Femur (tissue), 1 donor: ENCODE measurements at regions not wholly inside any gene's neighbourhood (a gene's known extent, or its start where the extent isn't known, plus 50 kb on each side); places are given as distances from the start of the nearest gene placed in this dataset.

ENCODE experiments used
- DNase-seq: peaks from one replicate; pipeline ENCODE4 v3.0.0-alpha.2; 2017

DNA sequence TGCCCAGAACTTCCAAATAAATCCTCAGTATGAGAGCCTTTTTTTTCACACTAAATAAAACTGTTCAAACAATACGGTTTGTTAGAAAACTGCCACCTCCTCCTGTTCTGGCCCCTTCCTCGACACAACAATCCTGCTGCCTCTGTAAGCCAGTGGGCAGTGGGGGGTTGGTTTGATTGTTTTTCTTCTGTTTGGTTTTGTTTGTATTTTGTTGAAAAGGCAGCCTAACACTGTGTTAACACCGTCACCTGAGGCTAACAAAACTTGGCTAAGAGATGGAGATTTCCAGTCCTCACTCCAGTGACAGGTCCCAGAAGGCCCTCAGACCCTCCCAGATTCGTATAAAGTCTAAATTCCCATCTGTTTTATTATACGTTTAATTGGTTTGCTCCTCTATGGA, 402.1 kb downstream of the ZNF521 start:
- DNase-seq, result no peak

DNA sequence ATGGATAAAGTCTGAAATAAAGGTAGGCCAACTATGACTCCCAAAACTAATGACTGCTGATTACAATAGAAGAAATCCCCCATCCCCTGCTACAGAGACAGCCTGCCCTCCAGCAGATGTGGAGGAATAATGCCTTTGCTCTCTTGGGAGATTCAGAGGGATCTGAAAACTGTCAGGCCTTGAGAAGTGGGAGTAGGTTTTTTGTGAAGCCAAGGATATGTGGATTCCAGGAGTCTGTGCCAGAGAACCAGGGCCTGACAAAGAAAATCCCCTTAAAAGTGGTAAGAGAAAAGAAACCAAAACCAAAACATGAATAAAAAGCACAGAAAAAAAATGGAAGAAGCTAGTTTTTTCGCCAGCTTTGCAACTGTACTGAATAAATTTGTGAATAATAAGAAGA, 397.6 kb downstream of the ZNF521 start:
- DNase-seq, result no peak

DNA sequence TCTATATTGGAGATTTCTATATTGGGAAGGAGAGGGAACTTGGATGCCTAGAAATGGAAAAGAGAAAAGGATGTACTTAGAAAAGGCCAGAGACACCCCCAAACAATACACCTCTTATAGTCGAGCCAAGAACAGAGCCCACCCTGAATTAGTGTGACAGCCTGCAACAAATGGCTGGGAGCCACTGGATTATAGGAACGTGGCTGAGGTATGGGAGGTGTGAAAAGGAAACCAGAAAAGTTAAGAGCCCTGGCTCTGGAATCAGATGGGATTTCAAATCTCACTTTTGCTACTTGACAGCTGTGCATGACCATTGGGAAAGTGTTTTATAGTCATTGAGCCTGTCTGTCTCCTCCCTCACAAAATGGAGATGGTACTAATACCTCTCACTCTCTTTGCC, 394.0 kb downstream of the ZNF521 start:
- DNase-seq, result no peak

DNA sequence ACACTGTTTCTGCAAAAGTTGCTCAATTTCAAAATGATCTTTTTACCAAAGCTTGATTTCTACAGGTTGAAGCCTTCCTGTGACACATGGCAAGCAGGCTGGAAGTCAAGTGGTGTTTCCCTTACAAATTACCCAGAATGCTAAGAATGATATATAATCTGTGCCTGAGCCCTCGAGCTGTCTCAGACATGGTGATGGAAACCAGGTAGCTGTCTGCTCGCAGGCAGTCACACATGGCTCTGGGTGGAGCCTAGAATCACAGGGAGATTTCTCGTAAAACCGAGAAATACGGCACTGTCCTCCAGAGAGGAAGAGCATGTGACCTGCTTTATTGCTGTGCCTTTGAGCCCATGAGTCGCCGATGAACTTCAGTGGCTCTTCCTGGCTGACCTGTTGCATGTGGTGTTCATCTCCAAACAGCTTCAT, 392.9 kb downstream of the ZNF521 start:
- DNase-seq, result no peak

DNA sequence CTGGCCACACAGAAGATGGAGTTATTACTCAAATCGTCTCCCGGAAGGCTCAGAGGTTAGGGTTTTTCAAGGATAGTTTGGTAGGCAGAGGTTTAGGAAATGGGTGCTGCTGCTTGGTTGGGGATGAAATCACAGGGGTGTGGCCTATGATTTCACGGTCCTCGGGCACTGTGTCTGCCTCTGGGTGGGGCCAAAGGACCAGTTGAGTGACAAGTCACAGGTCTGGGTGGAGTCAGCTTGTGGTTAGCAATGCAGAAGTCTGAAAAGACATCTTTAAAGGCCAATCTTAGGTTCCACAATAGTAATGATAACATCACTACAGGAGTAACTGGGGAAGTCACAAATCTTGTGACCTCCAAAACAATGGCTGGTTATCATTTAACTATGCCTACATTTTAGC, 387.8 kb downstream of the ZNF521 start:
- peak; percentile 30 for DNase-seq

DNA sequence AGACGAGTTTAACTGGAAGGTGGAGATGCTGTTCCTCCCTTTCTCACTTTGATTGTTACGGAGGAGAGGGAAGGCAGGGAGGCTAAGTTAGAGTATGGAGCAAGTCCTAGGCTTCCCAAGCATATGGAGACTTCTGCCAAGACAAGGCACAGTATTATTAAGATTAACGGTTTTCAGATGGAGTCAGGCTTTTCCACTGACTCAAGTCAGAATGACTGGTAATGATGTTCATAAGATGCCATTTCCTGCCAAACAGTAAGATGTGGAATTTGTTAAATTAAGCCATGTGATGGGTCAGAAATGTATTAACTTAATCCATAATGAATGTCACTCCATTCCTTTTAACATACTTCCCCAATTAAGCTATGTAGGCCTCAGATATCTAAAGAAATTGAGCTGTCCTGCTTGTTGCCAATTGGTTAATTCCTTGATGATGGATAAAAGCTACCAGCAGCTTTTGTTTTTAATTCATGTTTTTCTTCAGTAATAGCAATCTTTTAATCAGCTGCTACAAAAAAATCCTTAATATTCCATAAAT, 383.7 kb downstream of the ZNF521 start:
- DNase-seq, result no peak

DNA sequence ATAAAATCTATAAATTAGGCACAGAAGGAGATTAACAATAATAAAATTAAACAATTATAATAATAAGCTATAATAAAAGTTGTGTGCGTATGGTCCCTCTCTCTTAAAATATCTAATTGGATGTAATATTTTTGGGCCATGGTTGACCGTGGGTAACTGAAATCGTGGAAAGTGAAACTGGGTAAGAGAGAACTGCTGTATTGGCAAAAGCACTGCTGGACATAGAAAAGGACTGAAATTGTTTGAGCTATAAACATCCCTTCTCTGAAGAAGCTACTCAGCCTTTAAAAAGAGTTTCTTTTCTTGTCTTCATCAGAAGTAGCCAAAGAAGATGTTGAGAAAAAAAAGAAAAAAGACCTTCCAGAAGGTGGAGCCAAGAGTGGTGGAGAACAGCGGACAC, 379.4 kb downstream of the ZNF521 start:
- no peak for DNase-seq

DNA sequence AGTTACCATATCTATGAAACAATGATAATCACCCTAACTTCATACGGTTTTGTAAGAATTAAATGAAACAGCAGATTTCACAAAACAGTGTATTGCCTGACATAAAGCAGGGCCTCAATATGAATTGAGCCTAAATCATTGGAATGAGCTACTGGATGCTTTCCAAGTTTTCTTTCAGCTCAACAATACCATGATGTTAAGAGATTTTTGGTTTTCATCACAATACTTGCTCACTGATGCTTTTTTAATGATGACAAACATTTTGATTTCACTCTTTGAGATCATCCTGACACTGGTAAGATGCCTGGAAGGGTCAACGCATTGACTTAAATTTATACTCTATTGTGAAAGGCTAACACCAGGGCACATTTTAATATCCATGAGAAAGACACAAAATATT, 377.5 kb downstream of the ZNF521 start:
- no peak for DNase-seq

DNA sequence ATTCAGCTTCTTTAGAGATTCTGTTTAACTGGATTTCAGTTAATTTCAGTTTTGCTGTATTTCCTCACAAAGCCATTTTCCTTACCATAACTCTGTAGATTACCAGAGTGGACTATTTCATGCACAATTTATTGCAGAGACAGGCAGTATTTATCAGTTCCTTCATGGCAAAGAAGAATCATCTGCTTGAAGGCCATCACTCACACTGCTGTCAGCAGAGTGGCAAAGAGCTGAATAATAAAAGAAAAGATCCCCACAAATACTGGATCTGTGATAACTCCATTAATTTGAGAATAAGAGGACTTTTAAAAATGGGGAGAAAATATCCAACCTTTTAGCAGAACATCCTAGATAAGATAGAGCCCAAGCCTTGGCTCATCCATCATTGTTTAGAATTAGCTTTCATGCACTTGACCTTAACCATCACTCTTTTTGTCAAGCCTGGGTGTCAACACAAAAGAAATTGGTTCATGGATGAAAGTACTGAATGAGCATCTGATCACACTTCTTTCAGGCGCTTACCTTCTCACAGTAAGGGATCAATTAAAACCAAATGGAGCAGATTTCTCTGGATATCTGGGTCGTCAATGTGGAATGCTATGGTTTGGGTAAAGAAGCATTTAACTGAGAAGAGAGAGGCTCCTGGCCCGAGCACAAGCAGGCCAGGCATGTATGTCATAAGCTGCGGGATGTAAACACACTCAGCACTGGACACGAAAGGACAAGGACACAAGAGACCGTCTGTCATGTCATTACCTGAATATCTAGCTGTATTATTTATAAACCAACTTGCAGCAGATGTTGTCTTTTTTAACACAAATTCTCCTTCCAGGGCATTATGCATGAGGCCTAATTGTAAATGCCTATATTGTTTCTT, 376.2 kb downstream of the ZNF521 start:
- no peak for DNase-seq

DNA sequence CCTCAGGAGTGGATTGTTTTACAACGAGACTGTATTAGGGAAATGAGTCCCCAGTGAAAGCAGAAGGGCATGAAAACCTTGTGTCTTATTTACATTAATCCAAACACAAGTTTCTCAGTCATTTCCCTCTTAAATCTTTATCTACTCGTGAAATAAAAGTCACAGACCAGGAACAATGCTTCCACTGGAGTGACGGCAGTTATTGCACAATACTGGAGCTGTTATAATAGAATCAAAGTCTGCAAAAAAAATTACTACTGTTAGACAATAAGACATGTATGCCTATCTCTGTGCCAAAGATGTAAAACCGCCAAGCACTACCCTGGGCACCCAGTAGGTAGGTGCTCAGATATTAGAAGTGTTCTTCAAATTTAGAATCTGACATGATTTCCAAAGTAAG, 375.5 kb downstream of the ZNF521 start:
- no peak for DNase-seq

DNA sequence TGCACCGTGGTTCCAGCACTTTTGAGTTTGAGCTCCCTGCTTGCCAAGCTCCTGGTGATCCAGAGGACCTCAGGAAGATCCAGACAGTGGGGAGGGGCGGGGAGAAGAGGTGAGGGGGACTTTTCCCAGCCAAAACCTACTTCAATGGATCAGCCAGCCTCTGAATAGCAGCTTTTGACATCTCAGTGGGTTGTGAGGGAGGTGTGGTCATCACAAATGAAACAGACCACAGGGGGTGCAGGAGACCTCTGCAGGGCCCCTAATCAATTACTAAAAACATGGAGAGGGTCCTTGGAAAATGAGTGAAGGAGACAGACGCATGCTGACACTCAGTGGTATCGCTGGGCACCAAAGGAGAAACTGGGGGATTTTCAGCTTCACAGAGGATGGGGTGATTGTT, 372.7 kb downstream of the ZNF521 start:
- DNase-seq, result no peak

DNA sequence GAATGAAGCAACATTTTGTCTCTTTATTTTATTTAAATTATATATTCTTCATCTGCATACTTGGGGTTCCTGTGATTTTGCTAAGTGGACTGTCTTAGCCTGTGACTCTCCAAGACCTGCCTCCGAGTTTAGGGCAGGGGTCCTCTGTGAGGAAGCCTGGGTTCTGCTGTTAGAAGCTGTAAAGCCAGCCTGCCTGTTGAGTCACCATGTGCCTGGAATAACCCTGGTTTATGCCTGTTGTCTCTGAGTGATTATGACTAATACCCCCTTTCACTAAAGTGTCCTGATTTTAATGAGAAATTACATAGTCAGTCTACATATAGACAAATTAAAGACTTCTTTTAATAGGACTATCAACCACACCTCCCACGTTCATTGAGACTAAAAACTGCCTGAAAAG, 369.1 kb downstream of the ZNF521 start:
- DNase-seq, result no peak

DNA sequence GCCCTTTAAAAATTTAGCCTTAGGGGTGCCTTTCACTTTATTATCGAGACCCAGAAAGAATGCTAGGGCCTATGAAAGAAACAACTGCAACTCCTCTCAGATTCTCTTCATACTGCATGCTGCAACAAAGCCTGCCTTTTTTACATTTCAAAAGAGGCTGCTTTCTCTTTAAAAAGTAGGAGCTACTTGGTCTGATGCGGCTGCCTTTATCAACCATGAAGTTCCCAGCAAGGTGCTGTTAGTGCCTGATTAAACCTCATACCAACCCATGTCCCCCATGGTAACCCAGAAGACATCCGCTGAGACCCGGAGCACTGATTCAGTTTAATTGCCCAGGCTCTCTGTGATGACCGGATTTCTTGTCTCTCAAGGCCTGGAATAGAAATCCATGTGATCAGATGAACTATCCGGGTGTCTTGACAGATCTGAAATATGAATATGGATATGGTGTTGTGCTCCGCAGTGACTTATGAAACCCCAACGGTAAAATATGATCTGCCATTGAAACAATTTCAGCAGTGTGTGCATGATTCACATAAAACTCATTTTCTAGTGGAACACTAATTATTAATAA, 368.3 kb downstream of the ZNF521 start:
- DNase-seq, result no peak

DNA sequence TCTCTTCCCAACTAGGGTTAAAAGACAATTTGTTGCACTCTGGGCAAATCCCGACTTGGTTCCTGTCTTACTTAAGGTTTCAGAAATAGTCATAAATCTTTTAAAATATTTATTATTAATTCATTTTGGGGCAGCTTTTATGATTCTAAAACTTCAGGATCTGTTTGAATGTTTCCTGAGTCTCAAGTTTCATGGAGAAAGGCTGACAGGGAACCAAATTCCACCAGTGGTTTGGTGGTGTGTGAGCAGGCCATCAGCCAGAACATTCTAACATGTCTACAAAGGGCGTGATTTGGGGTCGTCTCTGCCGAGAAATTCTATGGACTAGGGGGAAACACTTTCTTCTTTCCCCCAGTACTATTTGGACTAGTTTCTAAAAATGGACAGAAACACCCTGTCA, 366.4 kb downstream of the ZNF521 start:
- peak; percentile 46 for DNase-seq

DNA sequence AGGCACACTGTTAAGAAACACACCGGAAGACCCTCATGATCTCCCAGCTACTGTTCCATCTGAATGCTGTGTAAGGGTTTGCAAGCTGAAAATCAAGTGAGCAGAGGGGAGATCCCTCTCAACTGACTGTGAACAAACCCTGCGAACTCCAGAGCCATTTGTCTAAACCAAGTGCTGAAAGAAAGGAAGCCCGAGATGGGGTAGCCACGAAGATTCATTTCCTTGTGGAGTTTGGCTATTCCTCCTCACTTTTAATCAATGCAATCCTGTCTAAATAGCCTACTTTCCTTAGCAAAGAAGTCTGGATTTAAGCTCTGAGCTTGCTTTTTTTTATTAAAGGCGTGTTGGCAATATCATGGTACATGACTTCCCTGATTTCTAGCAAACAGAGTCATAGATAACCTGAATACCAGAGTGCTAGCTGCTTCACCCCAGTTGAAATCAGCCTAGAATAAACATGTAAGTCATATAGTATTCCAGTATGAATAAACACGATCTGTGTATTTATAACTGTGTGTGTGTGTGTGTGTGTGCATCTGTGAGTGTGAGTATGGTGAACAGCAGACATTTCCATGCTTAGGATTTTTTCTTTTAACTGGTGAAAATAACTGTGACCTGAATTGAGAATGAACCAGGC, 365.2 kb downstream of the ZNF521 start:
- DNase-seq, result peak; percentile 43

DNA sequence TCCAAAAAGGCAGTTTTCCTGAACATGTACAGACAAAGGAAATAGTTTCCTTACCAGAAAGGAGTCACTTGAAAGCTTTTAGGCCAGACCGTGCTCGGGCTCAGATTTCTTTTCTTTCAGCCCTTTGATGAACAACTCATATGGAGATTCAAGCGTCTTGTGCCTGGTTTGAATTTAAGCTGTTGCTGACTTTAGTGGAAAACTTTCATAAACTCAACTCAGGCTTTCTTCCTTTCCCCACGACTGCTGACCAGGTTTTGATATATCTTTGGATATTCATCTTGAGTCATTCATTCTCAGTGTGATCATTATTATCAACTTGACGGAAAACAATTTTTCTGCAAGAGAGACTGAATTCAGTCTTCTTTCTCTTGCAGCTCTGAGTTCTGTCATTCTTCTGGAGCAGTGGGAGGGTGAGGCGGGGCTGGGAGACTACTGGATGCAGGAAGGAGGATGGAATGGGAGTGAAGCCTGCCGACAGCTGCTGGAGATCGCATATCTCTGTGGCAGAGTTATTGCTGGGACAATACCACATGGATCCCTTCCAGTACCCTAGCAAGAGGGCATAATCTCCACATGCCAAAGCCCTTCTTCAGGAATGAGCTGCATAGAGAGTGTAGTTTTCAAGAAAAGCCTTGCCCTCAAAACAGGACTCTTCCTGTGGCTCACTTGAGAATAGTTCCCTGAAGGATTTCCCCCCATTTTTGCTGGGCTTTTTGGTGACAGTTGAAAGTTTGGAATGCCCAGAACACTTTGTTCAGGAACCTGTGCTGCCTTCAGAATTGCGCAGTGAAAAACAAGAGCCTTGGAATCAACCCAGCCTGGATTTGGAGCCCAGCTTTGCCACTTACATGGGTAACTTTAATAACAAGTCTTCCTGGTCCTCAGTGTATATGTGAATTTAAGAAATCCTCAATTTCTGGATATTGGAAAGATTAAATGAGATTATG, 364.4 kb downstream of the ZNF521 start:
- peak; percentile 83 for DNase-seq

DNA sequence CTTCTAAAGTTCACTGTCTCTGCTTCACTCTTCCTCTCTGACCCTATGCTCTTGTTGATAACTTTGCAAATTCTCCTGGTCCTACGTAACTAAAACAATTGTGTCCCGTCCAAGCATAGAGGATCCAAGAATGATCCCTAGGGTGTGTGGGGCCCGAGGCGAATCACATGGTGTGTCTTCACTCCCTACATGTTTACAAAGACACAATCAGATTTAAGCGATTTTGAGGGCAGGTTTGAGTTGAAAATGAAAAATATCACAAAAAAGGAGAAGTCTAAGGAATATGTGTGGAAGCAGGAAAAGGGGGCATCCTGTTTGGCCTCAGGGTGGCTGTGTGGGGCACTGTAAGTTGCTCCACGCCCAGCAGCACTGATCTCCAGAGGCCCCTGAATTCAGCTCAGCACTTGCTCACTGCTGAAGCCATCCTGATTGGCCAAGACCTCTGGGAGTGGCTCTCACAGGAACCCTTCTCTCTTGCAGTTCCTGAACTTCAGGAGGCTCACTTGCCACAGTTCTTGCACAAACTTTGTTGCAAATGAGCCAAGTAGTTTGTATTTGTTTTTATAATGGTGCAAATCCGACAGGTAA, 363.6 kb downstream of the ZNF521 start:
- DNase-seq, result peak; percentile 36

DNA sequence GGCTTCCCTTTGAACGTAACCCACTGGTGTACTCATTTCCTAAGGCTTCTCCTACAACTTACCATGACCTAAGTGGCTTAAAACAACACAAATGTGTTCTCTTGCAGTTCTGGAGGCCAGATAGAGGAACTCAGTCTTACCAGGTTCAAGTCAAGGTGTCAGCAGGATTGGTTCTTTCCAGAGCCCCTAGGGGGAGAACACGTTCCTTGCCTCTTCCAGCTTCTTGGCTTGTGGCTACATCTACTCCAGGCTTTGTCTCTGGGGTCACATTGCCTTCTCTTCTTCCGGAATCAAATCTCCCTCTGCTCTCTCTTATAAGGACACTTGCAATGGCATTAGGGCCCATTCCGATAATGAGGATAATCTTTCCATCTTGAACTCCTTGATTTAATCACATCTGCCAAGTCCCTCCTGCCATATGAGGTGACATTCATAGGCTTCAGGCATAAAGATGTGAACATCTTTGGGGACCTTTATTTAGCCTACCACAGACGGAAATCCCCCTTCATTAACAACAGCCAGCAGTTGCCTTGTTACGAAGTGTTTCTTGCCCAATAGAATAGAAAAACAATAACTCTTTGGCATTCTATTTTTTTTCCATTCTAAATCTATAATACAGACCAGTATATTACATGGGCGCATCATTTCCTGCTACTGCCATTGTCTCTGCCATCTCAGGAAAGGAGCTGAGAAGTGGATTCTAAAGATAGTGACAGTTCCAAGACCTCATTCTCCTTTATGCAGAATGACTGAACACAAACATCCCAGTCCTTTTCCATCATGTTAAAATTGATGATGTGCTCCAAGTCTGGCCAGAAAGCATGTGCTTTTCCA, 362.0 kb downstream of the ZNF521 start:
- DNase-seq, result no peak

DNA sequence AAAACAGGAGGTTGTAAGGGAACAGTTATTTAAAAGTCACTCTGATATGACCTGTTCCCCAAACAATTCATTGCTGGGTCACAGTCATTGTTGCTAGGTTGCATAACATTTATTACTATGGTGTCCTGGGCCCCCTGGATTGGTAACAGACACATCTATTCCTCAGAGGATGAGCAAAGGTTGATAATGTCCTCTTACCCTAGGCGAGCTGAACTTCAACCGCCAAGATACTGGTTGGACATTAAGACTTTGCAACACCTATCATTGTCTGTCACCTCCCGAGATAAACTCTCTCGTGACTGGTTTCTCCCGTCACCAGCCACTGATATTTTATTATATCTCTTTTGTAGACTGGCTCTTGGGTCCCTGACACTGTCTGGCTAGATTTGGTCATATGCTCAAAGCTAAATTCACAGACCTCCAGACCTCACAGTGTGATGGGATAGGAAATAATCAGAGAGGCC, 361.3 kb downstream of the ZNF521 start:
- no peak for DNase-seq

DNA sequence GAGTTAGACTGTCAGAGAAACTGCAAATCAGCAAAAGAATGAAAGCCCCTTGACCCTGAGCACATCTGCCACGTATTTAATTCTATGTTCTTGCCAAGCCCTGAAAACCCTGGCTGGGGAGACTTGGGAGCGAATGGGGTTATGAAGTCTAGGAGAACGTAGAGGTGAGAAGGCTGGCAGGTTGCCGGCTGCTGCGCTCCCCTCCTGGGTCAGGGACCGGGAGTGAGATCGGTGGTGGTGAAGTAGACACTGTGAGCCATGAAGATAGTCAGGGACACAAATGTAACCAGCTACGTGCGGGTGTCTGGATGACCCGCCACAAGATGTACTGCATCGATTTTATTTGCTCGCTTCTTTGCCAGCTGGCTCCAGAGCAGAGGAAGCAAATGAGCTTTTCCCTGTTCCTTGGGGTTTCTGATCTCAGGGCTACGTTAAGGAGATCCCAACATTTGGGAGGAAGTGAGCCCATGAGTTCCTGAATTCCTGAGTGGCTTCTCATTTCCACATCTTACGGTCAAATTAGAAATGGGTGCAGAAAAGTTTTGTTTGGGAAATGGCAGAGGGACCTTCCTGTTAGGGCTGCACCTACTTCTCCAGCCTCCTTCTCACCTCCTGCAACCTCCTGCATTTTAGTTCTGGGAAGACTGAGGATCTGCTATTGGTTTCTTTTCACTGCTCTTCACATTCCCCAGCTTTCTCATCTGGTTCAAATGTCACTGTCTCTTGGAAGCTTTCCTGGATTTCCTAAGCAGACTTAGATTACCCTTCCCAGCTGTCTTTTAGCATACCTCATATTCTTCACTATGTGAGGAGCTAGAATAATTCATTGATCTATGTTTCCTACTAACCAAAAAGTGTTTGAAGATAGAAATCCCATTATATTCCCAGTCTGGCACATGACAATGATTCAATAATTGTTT, 360.6 kb downstream of the ZNF521 start:
- peak; percentile 35 for DNase-seq
